DMS53 treated with DMSO at 0.1 percent for 48 hours (cell line): ENCODE measurements at regions not wholly inside any gene's neighbourhood (a gene's known extent, or its start where the extent isn't known, plus 50 kb on each side); places are given as distances from the start of the nearest gene placed in this dataset.

ENCODE experiments used
- DNase-seq: peaks from one replicate; lab custom pipeline; 2025; ENCODE audit not compliant: unreplicated experiment; lab: John Stamatoyannopoulos, UW

DNA sequence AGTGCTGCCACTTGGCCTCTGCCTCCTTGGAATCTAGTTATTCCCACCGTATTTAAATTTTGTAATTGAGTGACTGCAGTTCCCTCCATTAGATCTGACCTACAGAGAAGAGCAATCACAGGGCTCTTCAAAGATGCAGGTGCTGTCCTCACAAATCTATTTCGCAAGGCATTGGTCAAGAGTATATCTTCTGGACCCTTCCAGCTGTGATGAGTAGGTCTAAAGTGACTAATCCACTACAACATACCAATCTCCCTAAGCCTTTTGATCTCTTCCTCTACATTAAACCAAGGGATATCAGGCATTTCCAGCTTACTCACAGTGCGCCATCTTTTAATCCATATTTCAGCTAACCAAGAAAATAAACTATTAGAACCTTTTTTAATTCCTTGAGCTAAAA, 65.1 kb upstream of the COL3A1 start:
- DNase-seq = no peak

DNA sequence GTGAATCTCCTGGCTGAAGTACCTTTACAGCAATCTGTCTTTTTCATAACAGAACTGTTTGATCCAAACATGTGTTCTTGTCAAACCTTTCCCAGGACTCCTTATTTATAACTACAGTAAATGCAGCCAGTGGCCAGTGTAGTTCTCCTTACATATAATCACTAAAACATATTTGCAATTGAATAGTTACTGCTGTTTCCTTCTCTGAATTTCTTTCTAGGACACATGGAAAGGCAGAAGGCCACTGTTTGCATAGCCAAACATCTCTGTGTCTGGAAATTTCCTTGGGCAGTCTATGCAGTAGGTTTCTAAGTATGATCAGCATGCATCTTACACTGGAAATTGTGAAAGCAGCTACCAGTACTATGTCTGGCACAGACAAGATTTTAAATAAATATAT, 57.4 kb upstream of the COL3A1 start:
- no peak for DNase-seq

DNA sequence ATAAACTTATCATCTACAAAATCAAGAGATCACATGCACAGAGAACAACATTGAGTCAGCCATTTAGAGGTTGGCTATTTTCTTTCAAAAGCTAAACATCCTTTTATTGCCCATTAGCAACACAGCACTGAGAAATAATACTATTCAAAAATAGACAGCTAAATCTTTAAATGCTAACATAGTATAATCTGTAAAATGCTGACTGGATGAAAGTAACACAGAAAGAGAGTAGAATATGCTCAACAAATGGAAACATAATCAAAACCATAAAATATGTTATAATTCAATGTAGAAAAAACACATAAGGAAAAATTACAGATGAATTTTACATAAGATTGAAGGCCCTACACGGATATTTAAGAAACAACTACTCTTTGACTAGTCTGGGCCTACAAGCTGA, 56.5 kb upstream of the COL3A1 start:
- DNase-seq = no peak

DNA sequence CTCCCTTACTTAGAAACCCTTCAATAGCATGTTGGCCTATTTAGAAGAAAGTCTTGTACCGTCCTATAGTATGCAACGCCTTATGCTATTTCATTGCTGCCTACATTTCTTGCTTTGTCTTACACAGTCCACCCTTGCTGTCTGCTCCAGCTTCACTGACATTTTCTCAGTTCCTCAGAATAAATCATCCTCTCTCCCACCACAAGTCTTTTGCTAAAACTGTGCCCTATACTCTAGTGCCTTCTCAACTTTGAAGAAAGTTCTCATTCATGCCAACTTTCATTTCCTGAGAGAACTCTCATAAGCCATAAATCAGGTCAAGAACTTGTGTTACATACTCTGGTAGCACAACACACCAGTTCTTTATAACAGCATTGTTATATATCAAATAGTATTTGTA, 54.3 kb upstream of the COL3A1 start:
- no peak for DNase-seq

DNA sequence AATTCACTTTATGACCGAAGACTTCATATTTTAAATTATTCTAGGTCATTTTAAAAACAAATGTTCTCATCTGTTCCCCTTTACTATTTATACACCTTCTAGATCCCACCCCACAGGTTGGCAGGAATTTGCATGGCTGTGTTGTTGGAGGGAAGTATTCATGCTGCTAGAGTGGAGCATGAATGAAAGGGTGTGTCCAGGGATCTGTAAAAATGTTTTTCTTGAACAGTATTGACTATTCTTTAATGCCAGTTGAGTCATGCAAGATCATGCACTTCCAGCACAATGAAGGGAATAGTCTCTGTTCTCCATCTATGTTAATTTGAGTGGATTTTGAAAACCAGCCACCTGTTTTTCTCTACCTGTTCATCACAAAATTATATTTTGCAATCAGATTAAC, 52.0 kb upstream of the COL3A1 start:
- DNase-seq = no peak
